DMS 273 (cell line): ENCODE measurements at regions not wholly inside any gene's neighbourhood (a gene's known extent, or its start where the extent isn't known, plus 50 kb on each side); places are given as distances from the start of the nearest gene placed in this dataset.
"Not testable (repeated sequence)": the region's sequence is repeated elsewhere in the genome, so short reads cannot be mapped to it uniquely, and the experiment has no call there.

Experiments used
- DNase-seq: peaks from one replicate; lab custom pipeline; 2025; ENCODE audit not compliant: unreplicated experiment; lab: John Stamatoyannopoulos, UW

DNA sequence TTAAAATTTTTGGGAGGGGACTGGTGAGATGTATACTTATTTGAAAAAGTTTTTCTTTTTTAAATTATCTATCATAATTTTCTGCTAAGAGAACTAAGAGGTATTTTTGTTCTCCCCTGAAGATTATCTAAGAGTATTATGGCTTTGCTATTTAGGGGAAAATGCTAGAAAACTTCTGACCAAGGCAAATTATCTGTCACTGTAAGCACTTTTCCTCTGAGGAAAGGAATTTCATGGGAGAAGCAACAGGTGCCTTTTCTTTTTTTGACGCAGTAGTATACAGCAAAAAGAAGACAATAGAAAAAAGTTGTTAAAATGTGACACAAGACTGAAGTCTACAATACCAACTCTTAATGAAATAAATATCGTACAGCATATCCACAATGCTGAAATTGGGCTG, 201.6 kb upstream of the NANOGP8 start:
- no peak for DNase-seq

DNA sequence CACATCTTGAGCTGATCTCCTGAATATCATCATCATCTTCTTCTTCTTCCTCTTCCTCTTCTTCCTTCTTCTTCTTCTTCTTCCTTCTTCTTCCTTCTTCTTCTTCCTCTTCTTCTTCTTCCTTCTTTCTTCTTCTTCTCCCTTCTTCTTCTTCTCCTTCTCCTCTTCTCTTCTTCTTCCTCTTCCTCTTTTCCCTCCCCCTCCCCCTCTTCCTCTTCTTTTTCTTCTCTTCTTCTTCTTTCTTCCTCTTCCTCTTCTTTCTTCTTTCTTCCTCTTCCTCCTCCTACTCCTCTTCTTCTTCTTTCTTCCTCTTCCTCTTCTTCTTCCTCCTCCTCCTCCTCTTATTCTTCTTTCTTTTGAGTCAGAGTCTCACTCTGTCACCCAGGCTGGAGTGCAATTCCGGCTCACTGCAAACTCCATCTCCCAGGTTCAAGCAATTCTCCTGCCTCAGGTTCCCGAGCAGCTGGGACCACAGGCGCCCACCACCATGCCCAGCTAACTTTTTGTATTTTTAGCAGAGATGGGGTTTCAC, 197.9 kb upstream of the NANOGP8 start:
- no peak for DNase-seq

DNA sequence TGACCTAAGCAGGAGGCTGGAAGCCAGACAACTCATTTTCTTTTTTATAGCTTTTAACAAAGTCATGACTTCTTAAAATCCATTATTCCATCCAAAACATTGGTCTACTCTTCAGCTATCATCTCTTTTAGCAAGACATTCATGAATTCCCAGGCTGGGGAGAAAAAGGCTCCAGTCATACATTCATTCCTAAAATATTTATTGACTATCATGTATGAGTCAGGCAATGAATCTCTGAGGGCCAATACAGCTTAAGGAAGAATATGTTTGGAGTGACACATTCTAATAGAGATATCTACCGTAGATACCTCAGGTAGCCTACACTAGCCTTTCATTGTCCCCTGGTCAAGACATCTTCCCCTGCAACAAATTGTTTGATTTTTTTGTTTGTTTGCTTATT, 196.4 kb upstream of the NANOGP8 start:
- no peak for DNase-seq

DNA sequence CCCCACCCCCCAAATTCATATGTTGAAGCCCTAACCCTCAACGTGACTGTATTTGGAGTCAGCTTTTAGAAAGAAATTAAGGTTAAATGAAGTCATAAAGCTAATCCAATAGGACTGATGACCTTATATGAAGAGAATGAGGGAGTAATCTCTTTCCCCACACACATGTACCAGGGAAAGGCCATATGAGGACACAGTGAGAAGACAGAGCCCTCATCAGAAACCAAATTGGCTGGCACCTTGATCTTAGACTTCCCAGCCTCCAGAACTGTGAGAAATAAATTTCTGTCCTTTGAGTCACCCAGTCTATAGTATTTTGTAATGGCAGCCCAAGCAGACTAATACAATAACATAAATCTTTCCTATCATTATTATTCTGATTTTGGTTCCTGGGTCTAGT, 194.7 kb upstream of the NANOGP8 start:
- no peak for DNase-seq

DNA sequence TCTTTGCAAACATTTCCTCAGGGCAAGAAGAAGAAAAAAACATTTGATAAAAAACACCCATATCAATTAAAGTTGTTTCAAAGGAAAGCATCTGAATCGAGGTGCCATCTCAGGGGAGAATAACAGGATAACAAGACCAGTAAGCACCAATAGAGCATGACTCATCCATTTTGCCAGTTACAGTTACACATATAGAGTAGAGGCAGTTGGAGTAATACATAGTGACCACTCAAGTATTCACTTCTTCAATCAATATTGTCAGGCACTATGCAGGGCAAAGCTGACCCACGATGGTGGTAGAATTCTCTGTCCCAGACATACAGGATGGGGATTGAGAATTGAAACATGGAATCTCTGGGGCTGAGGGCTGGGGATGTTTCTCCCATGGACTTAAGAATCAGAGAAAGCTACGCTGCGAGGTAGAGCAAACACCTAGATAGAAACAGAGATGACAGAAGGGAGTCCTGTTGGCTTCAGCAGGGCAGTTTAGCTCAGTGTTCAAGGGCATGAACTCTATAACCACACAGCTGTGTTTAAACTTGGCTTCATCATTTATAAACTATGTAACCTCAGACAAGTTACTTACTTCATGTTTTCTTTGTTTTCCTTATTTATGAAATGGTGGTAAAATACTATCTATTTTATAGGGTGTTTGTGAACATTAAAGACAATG, 186.4 kb upstream of the NANOGP8 start:
- DNase-seq: no peak

DNA sequence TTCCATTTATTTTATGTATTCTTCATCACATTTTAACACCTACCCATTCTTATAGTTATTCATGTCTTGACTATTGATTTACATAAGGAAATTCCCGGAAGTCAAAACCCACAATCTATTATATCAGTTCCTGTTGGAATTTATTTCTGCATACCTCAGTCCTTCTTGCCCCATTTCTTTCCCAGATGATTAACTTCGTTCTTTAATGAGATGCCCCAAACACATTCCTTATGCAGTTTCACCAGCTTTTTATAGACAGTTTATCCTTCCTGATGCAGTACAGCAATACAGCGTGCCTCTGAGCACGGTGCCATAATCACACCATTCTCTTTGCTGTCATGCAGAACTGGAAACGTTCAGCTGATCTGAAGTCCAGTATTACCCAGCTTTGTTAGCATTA, 175.8 kb upstream of the NANOGP8 start:
- no peak for DNase-seq

DNA sequence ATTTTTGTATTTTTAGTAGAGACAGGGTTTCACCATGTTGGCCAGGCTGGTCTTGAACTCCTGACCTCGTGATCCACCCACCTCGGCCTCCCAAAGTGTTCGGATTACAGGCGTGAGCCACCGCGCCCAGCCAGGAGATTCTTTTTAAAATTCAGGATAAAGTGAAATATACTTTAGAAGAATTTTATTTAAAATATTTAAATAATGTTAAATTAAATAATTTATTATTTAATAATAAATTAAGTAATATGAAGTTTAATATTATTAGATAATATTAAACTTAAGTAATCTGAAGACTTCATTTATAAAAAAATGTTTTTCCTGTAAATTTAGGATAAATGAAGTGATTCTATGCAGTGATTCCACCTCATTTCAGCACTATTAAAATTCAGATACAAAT, 175.2 kb upstream of the NANOGP8 start:
- DNase-seq: not testable (repeated sequence)

DNA sequence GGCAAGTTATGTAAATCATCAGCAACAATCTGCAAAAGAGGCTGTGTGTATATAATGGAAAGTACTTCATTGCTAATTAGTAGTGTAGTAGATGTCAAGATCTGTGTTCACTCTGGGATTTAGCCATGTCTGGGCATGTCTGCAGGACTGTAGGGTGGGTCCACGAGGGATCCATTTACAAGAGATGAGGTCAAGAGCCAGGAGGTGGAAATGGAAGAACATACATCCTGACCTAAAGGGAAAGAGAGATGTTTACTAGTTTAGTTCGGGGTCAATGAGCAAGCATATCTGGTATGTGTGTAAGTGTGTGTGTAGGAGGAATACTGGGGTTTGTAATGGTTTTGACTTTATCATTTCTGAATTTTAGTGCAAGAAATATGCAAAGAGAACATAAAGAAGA, 171.5 kb upstream of the NANOGP8 start:
- no peak for DNase-seq

DNA sequence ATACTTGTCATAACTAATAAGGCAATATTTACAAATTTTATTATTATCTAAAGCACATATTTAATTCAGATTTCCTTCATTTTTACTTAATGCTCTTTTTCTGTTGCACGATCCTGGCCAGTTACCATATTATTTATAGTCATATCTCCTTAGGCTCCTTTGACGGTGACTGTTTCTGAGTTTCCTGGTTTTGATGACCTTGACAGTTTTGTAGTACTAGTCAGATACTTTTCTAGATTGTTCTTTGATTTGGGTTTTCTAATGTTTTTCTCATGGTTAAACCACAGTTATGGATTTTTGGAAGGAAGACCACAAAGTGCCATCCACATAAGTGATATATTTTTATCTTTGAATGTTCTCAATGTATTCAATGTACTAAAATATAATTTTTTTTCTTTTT, 171.0 kb upstream of the NANOGP8 start:
- DNase-seq: no peak

DNA sequence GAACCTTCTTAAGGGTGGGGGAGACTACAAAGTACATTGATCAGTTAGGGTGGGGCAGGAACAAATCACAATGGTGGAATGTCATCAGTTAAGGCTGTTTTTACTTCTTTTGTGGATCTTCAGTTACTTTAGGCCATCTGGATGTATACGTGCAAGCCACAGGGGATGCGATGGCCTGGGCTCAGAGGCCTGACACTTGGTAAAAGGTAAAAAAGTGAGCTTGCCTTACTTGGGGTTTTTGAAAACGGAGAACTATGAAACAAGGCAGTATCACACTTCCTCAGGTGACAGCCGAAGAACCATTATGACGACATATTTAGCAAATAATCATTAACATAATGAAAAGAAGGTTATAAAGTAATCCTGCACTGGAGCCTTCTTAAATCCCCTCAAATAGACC, 169.8 kb upstream of the NANOGP8 start:
- not testable (repeated sequence) for DNase-seq

DNA sequence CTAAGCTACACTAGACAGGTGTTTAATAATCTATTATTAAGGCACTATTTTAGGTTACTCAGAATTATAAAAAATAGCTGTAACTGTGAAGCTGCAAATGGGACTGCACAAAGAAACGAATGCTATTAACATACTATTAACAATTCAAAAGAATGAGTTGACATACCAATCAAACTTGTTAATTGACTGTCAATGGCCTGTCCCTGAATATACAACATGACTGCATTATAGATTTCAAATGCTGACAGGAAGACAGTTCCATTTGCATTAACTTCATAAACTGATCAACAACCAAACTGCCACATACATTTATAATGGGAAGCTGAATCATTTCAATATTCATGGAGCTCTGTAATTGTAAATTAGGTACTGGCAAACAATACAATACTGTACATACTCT, 169.0 kb upstream of the NANOGP8 start:
- no peak for DNase-seq

DNA sequence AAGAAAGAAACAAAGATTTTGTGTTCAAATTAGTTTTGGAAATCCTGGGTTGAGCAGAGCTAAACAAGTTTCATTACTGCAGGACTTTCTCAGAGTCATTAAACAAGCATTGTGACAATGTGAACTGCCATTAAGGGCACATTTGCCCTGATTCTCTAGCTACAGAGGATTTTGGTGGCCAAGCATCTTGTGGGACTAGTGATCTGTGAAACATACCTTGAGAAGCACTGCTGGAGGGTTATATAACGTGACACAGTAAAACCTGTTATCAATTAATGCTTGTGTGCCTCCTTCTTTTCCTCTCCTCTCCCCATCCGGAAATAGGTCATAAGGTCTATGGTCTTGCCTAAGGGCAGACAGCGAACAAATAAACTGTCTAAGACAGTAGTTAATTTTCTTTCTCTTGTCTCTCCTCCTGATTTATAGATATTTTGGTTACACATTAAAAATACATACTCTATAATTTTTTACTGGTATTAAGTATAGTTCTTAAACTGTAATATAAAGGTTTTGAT, 167.3 kb upstream of the NANOGP8 start:
- no peak for DNase-seq

DNA sequence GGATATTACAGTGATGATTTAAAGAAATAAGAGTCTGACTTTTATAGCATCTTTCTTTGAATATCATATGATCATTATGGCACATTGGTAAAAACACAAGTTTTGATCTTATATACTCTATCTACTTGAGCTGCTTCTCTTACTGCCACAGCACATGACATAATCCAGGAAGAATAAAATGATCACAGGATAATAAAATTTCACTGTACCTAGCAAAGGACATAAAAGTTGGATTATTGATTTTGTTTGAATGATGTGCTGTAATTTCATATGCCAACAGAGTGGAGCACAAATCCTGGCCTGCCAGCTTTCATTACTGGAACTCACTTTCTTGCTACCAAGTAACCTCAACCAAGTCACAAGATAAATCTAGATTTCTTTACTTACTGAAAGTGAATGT, 162.1 kb upstream of the NANOGP8 start:
- no peak for DNase-seq

DNA sequence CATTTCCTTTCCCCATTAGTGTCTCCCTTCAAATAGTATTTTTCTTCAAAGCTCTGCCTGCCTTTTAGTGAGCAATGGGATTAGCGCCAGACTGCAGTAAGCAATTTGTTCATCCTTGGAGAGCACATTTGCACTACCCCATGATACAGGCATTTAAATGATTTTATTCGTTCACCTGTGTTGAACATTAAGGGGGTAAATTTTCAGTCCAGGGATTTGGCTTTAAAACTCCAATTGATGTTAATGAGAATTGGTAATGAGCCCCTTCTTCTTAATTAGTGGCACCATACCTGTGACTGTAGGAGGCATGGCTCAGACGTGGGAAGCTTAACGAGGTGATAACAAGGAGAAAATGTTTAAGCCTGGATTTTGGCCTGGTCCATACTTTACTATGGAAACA, 161.4 kb upstream of the NANOGP8 start:
- DNase-seq: no peak

DNA sequence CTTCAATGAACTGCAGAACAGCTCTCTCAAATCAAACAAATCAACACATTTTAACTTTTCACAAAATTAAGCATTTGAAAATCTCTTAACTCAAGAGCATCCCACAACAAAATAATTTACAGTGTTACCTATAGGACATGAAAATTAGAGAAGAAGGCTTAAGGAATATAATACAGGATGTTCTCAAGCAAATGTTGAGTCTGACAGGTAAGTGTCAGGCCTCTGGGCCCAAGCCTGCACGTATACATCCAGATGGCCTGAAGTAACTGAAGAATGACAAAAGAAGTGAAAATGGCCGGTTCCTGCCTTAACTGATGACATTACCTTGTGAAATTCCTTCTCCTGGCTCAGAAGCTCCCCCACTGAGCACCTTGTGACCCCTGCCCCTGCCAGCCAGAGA, 160.6 kb upstream of the NANOGP8 start:
- not testable (repeated sequence) for DNase-seq

DNA sequence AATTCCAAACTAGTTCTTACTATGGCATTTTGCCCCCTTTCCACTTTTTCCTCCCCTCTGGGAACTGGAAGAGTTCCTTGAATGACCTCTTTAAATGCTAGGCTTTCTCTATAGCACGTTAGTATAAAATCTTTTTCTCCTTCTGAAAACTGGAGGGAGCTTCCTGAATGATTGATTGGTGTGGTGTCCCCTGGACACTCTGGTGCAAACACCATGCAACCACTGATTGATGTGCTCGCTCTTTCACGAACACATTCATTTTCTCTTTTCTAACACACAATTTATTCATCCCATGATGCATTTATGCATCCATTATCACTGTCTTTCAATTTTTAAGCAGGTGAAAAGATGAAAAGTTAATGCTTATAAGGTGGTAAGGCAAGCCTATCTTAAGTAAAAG, 159.1 kb upstream of the NANOGP8 start:
- DNase-seq: no peak

DNA sequence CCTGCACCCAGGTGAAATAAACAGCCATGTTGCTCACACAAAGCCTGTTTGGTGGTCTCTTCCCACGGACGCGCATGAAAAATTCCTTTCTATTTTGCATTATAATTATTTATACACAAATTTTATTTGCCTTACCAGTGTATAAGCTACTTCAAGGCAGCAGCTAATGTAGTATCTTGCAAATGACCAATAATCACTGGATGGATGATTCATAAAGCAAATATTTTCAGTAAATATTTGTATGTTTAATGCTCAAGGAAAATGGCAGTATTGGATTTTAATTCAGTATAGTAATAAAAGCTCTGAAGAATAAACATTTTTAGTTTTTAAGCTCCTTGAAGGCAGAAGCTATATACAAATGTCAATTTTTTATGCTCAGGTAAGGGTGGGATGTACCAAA, 158.7 kb upstream of the NANOGP8 start:
- DNase-seq: no peak

DNA sequence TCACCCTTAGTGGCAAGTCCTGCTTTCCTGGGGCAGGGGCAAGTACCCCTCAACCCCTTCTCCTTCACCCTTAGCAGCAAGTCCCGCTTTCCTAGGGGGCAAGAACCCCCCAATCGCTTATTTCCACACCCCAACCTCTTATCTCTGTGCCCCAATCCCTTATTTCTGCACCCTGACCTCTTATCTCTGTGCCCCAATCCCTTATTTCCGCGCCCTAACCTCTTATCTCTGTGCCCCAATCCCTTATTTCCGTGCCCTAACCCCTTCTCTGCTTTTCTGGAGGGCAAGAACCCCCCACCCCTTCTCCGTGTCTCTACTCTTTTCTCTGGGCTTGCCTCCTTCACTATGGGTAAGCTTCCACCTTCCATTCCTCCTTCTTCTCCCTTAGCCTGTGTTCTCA, 154.6 kb upstream of the NANOGP8 start:
- DNase-seq: not testable (repeated sequence)

DNA sequence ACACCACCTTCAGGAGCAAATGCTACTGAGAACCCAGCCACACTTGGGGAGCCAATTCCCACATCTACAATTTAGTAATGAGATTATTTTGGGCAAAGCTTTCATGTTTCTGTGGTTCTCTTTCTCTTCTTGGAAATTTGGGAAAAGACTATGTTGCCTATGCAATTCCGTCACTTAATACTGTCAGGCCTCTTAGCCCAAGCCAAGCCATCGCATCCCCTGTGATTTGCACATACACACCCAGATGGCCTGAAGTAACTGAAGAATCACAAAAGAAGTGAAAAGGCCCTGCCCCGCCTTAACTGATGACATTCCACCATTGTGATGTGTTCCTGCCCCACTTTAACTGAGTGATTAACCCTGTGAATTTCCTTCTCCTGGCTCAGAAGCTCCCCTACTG, 153.4 kb upstream of the NANOGP8 start:
- DNase-seq: not testable (repeated sequence)

DNA sequence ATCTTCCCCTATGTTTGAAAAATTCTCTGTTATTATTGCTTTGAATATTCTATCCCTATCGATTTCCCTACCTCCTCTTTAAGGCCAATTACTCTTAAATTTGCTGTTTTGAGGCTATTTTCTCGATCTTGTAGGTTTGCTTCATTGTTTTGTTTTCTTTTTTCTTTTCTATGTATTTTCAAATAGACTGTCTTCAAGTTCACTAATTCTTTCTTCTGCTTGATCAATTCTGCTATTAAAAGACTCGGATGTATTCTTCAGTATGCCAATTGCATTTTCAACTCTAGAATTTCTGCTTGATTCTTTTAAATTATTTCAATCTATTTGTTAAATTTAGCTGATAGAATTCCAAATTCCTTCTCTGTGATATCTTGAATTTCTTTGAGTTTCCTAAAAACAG, 144.0 kb upstream of the NANOGP8 start:
- no peak for DNase-seq

DNA sequence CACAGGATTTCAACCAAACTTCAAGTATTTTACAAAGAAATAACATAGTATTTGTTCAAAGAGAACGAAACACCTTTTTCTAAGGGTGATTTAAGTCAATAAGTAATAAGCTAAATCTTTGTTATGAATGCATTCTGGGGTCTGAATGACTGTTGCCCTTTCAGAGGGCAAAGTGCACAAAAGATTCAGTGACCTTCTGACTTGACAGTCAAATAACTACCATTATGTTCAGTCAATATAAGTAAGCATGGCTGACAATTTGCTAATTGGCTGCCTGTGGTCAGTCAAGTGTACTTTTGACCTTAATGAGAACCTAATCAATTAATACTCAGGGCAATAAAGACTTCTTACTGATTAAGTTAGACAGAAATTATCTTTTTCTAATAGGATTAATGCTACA, 133.1 kb upstream of the NANOGP8 start:
- no peak for DNase-seq

DNA sequence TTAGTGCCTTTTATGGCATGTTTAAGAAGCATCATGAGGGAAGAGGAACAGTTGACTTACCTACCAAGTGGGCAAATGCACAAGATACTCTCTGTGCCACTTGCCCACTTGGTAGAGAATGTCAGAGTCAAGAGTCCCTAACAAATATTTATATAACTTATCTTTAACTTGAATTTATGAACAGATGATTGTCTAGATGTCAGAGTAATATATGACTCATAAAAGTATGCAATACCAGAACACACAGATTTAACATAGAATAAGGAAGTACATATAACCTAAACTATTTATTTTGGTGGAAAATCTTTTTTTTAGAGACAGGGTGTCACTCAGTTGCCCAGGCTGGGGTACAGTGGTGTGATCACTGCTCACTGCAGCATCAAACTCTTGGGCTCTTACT, 130.0 kb upstream of the NANOGP8 start:
- no peak for DNase-seq

DNA sequence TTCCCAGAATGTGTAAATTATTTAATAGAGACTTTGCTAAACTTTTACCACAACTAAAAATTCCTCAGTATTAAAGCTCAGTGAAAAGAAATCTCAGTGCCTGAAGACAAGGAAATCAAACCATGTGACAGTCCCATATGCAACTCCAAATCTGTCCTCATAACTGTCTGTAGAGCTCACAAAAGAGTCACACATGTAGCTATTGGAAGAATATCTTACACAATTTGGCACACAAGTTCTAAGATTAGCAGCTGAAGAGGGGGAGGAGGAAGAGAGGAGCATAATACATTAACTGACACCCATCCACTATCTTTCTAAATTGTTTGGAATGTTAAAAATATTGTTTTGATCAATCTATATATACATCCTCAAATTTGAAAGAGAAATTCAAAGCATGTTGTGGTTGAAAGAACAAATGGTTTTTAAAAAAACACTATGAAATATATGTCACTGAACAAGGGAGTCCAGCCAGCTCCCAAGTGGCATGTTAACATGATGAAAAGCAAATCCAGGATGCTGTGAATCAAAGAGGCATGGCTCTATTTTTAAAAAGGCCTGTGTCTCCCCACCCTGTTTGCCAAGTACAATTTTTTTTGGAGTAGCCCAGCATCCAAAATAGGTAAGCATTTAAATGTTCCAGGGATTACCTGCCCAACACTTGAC, 126.3 kb upstream of the NANOGP8 start:
- DNase-seq: no peak
